ENCODE measurements at regions not wholly inside any gene's neighbourhood (a gene's known extent, or its start where the extent isn't known, plus 50 kb on each side); places are given as distances from the start of the nearest gene placed in this dataset.

- peaks cover 99% of the 10 kb centered on the region for H3K27me3 ChIP-seq
- Mint-ChIP-seq H3K36me3 (no peaks in the 10 kb centered on the region), H3K27ac (no peak overlapping the region), H3K27me3 (ENCODE audit: insufficient read depth, low read depth) (peaks cover 5% of the 10 kb centered on the region), H3K9me3 (no peaks in the 10 kb centered on the region), H3K4me3 (no peak overlapping the region), H3K4me1 (peaks cover 14% of the 10 kb centered on the region)
- H3K4me2 ChIP-seq: no peak overlapping the region
- TF ChIP-seq CTCF (IDR thresholded peaks at IDR 0.05) (no peak), EZH2phosphoT487 (IDR thresholded peaks at IDR 0.05) (no peak)
- H2AFZ ChIP-seq (replicated peaks): no peak overlapping the region
- H3K4me1 ChIP-seq: peaks cover 21% of the 10 kb centered on the region
- peaks cover 18% of the 10 kb centered on the region for H3F3A ChIP-seq (ENCODE audit: low read depth)
- no peak overlapping the region for H3K9ac ChIP-seq
- no peak overlapping the region for H3K27ac ChIP-seq
- peaks cover 14% of the 10 kb centered on the region for H4K20me1 ChIP-seq (ENCODE audit: low read depth)
- DNase-seq (ENCODE audit: low spot score): no peak
- H3K4me3 ChIP-seq: no peak overlapping the region
- H3K9me3 ChIP-seq (ENCODE audit: low read depth): no peaks in the 10 kb centered on the region
- H3K36me3 ChIP-seq: no peaks in the 10 kb centered on the region
- no peaks in the 10 kb centered on the region for H3K79me2 ChIP-seq (ENCODE audit: low read depth)
Measured at GRCh38 chr1:5222626-5223025, 568.2 kb downstream of the AJAP1 start.

GRCh38 chr1:5221451-5221850 lies 567.0 kb downstream of the AJAP1 start:
- H3K4me1 ChIP-seq: peaks cover 19% of the 10 kb centered on the region
- H3K36me3 Mint-ChIP-seq: no peaks in the 10 kb centered on the region
- peaks cover 5% of the 10 kb centered on the region for H3K27me3 Mint-ChIP-seq (ENCODE audit: insufficient read depth, low read depth)
- H3K9ac ChIP-seq: no peak overlapping the region
- H3K4me2 ChIP-seq: no peak overlapping the region
- H3K4me3 ChIP-seq: no peak overlapping the region
- no peak overlapping the region for H3K27ac ChIP-seq
- TF ChIP-seq EZH2 (IDR thresholded peaks at IDR 0.05): no peak
- no peak for TF ChIP-seq EZH2phosphoT487 (IDR thresholded peaks at IDR 0.05)
- no peak for TF ChIP-seq CTCF (IDR thresholded peaks at IDR 0.05)
- no peak overlapping the region for H3K4me3 Mint-ChIP-seq
- H3K79me2 ChIP-seq (ENCODE audit: low read depth): no peaks in the 10 kb centered on the region
- no peaks in the 10 kb centered on the region for H3K9me3 Mint-ChIP-seq
- H3K27ac Mint-ChIP-seq: no peak overlapping the region
- DNase-seq (ENCODE audit: low spot score): no peak
- H4K20me1 ChIP-seq (ENCODE audit: low read depth): peaks cover 14% of the 10 kb centered on the region
- no peaks in the 10 kb centered on the region for H3K9me3 ChIP-seq (ENCODE audit: low read depth)
- H2AFZ ChIP-seq (replicated peaks): no peak overlapping the region
- H3K36me3 ChIP-seq: no peaks in the 10 kb centered on the region
- peaks cover 14% of the 10 kb centered on the region for H3K4me1 Mint-ChIP-seq
- peaks cover 87% of the 10 kb centered on the region for H3K27me3 ChIP-seq
- peaks cover 13% of the 10 kb centered on the region for H3F3A ChIP-seq (ENCODE audit: low read depth)

GRCh38 chr1:5220821-5221220 lies 566.4 kb downstream of the AJAP1 start:
- Mint-ChIP-seq H3K36me3 (no peaks in the 10 kb centered on the region), H3K4me1 (peaks cover 9% of the 10 kb centered on the region), H3K27me3 (ENCODE audit: insufficient read depth, low read depth) (peaks cover 5% of the 10 kb centered on the region), H3K9me3 (no peaks in the 10 kb centered on the region), H3K4me3 (no peak overlapping the region), H3K27ac (no peak overlapping the region)
- H3K4me3 ChIP-seq: no peak overlapping the region
- H3F3A ChIP-seq (ENCODE audit: low read depth): peaks cover 7% of the 10 kb centered on the region
- no peaks in the 10 kb centered on the region for H3K79me2 ChIP-seq (ENCODE audit: low read depth)
- H3K27me3 ChIP-seq: peaks cover 82% of the 10 kb centered on the region
- TF ChIP-seq CTCF (IDR thresholded peaks at IDR 0.05) (no peak), EZH2 (IDR thresholded peaks at IDR 0.05) (no peak), EZH2phosphoT487 (IDR thresholded peaks at IDR 0.05) (no peak)
- no peak for DNase-seq (ENCODE audit: low spot score)
- H4K20me1 ChIP-seq (ENCODE audit: low read depth): peaks cover 9% of the 10 kb centered on the region
- H3K4me1 ChIP-seq: peaks cover 12% of the 10 kb centered on the region
- H3K27ac ChIP-seq: no peak overlapping the region
- H2AFZ ChIP-seq (replicated peaks): no peak overlapping the region
- H3K36me3 ChIP-seq: no peaks in the 10 kb centered on the region
- H3K9ac ChIP-seq: no peak overlapping the region
- no peaks in the 10 kb centered on the region for H3K9me3 ChIP-seq (ENCODE audit: low read depth)
- no peak overlapping the region for H3K4me2 ChIP-seq

Data from neural progenitor cell (in vitro differentiated cells).